ENCODE measurements at regions not wholly inside any gene's neighbourhood (a gene's known extent, or its start where the extent isn't known, plus 50 kb on each side); places are given as distances from the start of the nearest gene placed in this dataset.

DNA sequence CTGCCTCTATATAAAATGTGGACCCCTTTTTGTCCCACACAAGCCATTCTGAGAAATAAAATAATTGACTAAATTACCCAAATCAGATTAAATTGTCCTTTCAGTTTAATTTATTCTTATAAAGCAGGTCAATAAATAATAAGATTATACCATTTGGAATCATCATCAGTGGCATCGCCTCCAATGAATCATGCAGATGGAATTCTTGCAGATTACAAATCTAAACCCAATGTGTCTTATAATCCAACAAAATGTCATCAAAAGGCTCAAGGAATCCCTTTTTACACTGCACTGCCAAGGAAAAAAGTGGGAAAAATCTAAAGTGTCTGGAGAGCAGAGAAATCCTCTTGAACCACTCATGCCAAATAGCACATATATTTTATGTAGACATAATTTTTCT lies 138.2 kb upstream of the TSPAN8 start:
- H3K9me3 ChIP-seq: no peaks in the 10 kb centered on the region
- Mint-ChIP-seq H3K27me3 (ENCODE audit: insufficient read depth, unreplicated experiment) (no peaks in the 10 kb centered on the region), H3K36me3 (ENCODE audit: insufficient read depth, unreplicated experiment) (no peaks in the 10 kb centered on the region), H3K27ac (ENCODE audit: unreplicated experiment) (no peak overlapping the region), H3K4me1 (ENCODE audit: low read depth, unreplicated experiment) (no peaks in the 10 kb centered on the region), H3K9me3 (ENCODE audit: unreplicated experiment) (peaks cover 21% of the 10 kb centered on the region), H3K4me3 (ENCODE audit: unreplicated experiment) (no peak overlapping the region)
- no peak overlapping the region for H3K4me3 ChIP-seq (ENCODE audit: low read depth, low read length)
- no peaks in the 10 kb centered on the region for H3K36me3 ChIP-seq (ENCODE audit: control insufficient read depth, insufficient read depth, low read length)
- POLR2A ChIA-PET: no interaction called here
- no TSS peak for BruUV-seq (replicated peaks)
- DNase-seq: no peak
- CTCF ChIA-PET: no interaction called here
- TF ChIP-seq, protein P1, sequence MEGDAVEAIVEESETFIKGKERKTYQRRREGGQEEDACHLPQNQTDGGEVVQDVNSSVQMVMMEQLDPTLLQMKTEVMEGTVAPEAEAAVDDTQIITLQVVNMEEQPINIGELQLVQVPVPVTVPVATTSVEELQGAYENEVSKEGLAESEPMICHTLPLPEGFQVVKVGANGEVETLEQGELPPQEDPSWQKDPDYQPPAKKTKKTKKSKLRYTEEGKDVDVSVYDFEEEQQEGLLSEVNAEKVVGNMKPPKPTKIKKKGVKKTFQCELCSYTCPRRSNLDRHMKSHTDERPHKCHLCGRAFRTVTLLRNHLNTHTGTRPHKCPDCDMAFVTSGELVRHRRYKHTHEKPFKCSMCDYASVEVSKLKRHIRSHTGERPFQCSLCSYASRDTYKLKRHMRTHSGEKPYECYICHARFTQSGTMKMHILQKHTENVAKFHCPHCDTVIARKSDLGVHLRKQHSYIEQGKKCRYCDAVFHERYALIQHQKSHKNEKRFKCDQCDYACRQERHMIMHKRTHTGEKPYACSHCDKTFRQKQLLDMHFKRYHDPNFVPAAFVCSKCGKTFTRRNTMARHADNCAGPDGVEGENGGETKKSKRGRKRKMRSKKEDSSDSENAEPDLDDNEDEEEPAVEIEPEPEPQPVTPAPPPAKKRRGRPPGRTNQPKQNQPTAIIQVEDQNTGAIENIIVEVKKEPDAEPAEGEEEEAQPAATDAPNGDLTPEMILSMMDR (IDR thresholded peaks at IDR 0.05; ENCODE audit: insufficient read depth in 1 of 2, low read depth in 1 of 2, low read length in 1 of 2, severe bottlenecking in 1 of 2, unreplicated experiment in 1 of 2): no peak
- H3K27me3 ChIP-seq (replicated peaks; ENCODE audit: control insufficient read depth, insufficient read depth, low read length): no peaks in the 10 kb centered on the region
- intact Hi-C loops (cut with micrococcal nuclease; ENCODE audit: unreplicated experiment): no loop called here
- H3K4me1 ChIP-seq: no peaks in the 10 kb centered on the region

DNA sequence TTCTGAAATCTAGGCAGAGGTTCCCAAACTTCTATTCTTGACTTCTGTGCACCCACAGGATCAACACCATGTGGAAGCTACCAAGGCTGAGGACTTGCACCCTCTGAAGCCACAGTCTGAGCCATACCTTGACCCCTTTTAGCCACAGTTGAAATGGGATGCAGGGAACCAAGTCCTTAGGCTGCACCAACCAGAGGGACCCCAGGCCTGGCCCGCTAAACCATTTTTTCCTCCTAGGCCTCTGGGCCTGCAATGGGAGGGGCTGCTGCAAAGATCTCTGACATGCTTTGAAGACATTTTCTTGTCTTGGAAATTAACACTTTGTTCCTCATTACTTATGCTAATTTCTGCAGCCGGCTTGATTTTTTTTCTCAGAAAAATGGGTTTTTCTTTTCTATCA lies 133.9 kb upstream of the TSPAN8 start:
- no peaks in the 10 kb centered on the region for H3K27me3 Mint-ChIP-seq (ENCODE audit: insufficient read depth, unreplicated experiment)
- no peaks in the 10 kb centered on the region for H3K4me1 Mint-ChIP-seq (ENCODE audit: low read depth, unreplicated experiment)

DNA sequence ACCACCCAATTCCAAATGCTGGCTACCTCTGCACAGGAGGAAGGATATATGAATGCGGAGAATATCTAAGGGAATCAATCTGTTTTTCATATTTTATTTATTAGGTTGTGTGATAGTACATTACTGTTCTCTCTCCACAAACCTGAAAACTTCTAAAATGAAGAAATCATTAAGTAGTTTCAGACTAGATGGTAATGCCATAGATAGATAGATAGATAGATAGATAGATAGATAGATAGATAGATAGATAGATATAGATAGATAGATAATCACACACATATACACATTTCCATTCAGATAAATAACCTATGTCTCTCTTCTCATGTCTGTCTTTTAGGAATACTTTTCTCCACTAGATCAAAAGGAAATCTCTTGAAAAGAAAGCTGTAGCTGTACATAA lies 126.1 kb upstream of the TSPAN8 start:
- Histone ChIP-seq H3K36me3 (ENCODE audit: control insufficient read depth, insufficient read depth, low read length) (no peaks in the 10 kb centered on the region), H3K27me3 (replicated peaks; ENCODE audit: control insufficient read depth, insufficient read depth, low read length) (no peaks in the 10 kb centered on the region), H3K4me1 (no peaks in the 10 kb centered on the region), H3K4me3 (ENCODE audit: low read depth, low read length) (no peak overlapping the region), H3K9me3 (no peaks in the 10 kb centered on the region)
- H3K4me3 Mint-ChIP-seq (ENCODE audit: unreplicated experiment): no peak overlapping the region
- BruUV-seq (replicated peaks): no TSS peak
- intact Hi-C loops (cut with micrococcal nuclease; ENCODE audit: unreplicated experiment): no loop called here
- peaks cover 7% of the 10 kb centered on the region for H3K9me3 Mint-ChIP-seq (ENCODE audit: unreplicated experiment)
- no peak for DNase-seq
- no peaks in the 10 kb centered on the region for H3K27me3 Mint-ChIP-seq (ENCODE audit: insufficient read depth, unreplicated experiment)
- H3K27ac Mint-ChIP-seq (ENCODE audit: unreplicated experiment): no peak overlapping the region
- TF ChIP-seq, protein P1 (IDR thresholded peaks at IDR 0.05; ENCODE audit: insufficient read depth in 1 of 2, low read depth in 1 of 2, low read length in 1 of 2, severe bottlenecking in 1 of 2, unreplicated experiment in 1 of 2): no peak
- H3K4me1 Mint-ChIP-seq (ENCODE audit: low read depth, unreplicated experiment): no peaks in the 10 kb centered on the region
- no peaks in the 10 kb centered on the region for H3K36me3 Mint-ChIP-seq (ENCODE audit: insufficient read depth, unreplicated experiment)
- CTCF ChIA-PET: no interaction called here
- POLR2A ChIA-PET: no interaction called here

More for the DNA sequence above, 133.9 kb upstream of the TSPAN8 start:
- H3K27ac Mint-ChIP-seq (ENCODE audit: unreplicated experiment): no peak overlapping the region
- intact Hi-C loops (cut with micrococcal nuclease; ENCODE audit: unreplicated experiment): no loop called here
- H3K36me3 Mint-ChIP-seq (ENCODE audit: insufficient read depth, unreplicated experiment): no peaks in the 10 kb centered on the region
- no peak overlapping the region for H3K4me3 Mint-ChIP-seq (ENCODE audit: unreplicated experiment)
- Histone ChIP-seq H3K27me3 (replicated peaks; ENCODE audit: control insufficient read depth, insufficient read depth, low read length) (no peaks in the 10 kb centered on the region), H3K9me3 (no peaks in the 10 kb centered on the region), H3K4me3 (ENCODE audit: low read depth, low read length) (no peak overlapping the region), H3K36me3 (ENCODE audit: control insufficient read depth, insufficient read depth, low read length) (no peaks in the 10 kb centered on the region), H3K4me1 (no peaks in the 10 kb centered on the region)
- TF ChIP-seq, protein P1 (IDR thresholded peaks at IDR 0.05; ENCODE audit: insufficient read depth in 1 of 2, low read depth in 1 of 2, low read length in 1 of 2, severe bottlenecking in 1 of 2, unreplicated experiment in 1 of 2): no peak
- POLR2A ChIA-PET: no interaction called here
- no peak for DNase-seq
- peaks cover 39% of the 10 kb centered on the region for H3K9me3 Mint-ChIP-seq (ENCODE audit: unreplicated experiment)
- no TSS peak for BruUV-seq (replicated peaks)
- CTCF ChIA-PET: no interaction called here

Data from Caco-2 (cell line).